SK-N-SH (cell line): ENCODE measurements at regions not wholly inside any gene's neighbourhood (a gene's known extent, or its start where the extent isn't known, plus 50 kb on each side); places are given as distances from the start of the nearest gene placed in this dataset.
"Not testable (repeated sequence)": the region's sequence is repeated elsewhere in the genome, so short reads cannot be mapped to it uniquely, and the experiment has no call there.

Experiments
- CTCF ChIA-PET: fragments of 300-600, 350-600 bp; formaldehyde crosslinking; extraction: SDS; loops from one replicate; lab custom pipeline; 2021; lab: Yijun Ruan, JAX
- POLR2A ChIA-PET: fragments of 350-600 bp; sonication (Branson Sonifier 250); formaldehyde crosslinking; extraction: SDS; loops from one replicate; lab custom pipeline; 2020; ENCODE audit warnings: antibody characterized with exemption, inconsistent platforms; lab: Yijun Ruan, JAX
- DNase-seq: peaks from one replicate; pipeline ENCODE4 v3.0.0; 2012
- H2AFZ ChIP-seq: fragments of 200-600 bp; sonication (generic); 2 replicates; pipeline ENCODE4 v1.8.1; 2016; ENCODE audit warnings: antibody characterized with exemption, mild to moderate bottlenecking, low read depth
- H3F3A ChIP-seq: fragments of 200-600 bp; sonication (generic); replicated peaks from 2 replicates; pipeline ENCODE3; 2016; ENCODE audit warnings: antibody characterized with exemption, mild to moderate bottlenecking; ENCODE audit not compliant: insufficient read depth
- H3K27ac ChIP-seq, 2 experiments: fragments of 200-500 bp in 1 of 2; fragments of 200-600 bp in 1 of 2; sonication (Bioruptor generic) in 1 of 2; sonication (generic), shearing (Covaris generic) in 1 of 2; 2 replicates each; pipeline versions ENCODE4 v1.5.1 to v1.6.1; 2014 to 2016; ENCODE audit warnings: low read depth in 2 of 2, inconsistent platforms in 1 of 2, low read length in 1 of 2, mild to moderate bottlenecking in 1 of 2, mixed read lengths in 1 of 2
- H3K27me3 ChIP-seq: fragments of 200-600 bp; sonication (generic), shearing (Covaris generic); 2 replicates; pipeline ENCODE4 v1.6.1; 2016; ENCODE audit warnings: mixed run types; ENCODE audit not compliant: insufficient read depth
- H3K36me3 ChIP-seq, 2 experiments: fragments of 200-500 bp in 1 of 2; fragments of 200-600 bp in 1 of 2; sonication (Bioruptor generic) in 1 of 2; sonication (generic) in 1 of 2; replicated peaks in 1 of 2; 2 replicates each; pipeline versions ENCODE3 to v1.5.1; 2014 to 2016; ENCODE audit warnings: low read length in 1 of 2, mild to moderate bottlenecking in 1 of 2; ENCODE audit not compliant: insufficient read depth in 2 of 2, control insufficient read depth in 1 of 2
- H3K4me1 ChIP-seq, 2 experiments: fragments of 200-500 bp in 1 of 2; fragments of 200-600 bp in 1 of 2; sonication (Bioruptor generic) in 1 of 2; sonication (generic), shearing (Covaris generic) in 1 of 2; 2 replicates each; pipeline versions ENCODE4 v1.5.1 to v1.6.1; 2014 to 2016; ENCODE audit warnings: low read depth in 1 of 2, low read length in 1 of 2, mixed run types in 1 of 2; ENCODE audit not compliant: insufficient read depth in 2 of 2, control insufficient read depth in 1 of 2
- H3K4me2 ChIP-seq: fragments of 200-600 bp; sonication (generic), shearing (Covaris generic); 2 replicates; pipeline ENCODE4 v1.6.1; 2017; ENCODE audit warnings: mixed run types
- H3K4me3 ChIP-seq, 2 experiments: fragments of 200-500 bp in 1 of 2; fragments of 200-600 bp in 1 of 2; sonication (Bioruptor generic) in 1 of 2; sonication (generic), shearing (Covaris generic) in 1 of 2; 2 replicates each; pipeline versions ENCODE4 v1.5.1 to v1.8.1; 2014 to 2016; ENCODE audit warnings: low read depth in 2 of 2, inconsistent platforms in 1 of 2, low read length in 1 of 2, mild to moderate bottlenecking in 1 of 2, mixed read lengths in 1 of 2, moderate library complexity in 1 of 2
- H3K79me2 ChIP-seq: fragments of 200-600 bp; sonication (generic); 2 replicates; pipeline ENCODE4 v1.8.1; 2017; ENCODE audit warnings: mild to moderate bottlenecking; ENCODE audit not compliant: insufficient read depth
- H3K9ac ChIP-seq: fragments of 200-600 bp; sonication (generic); 2 replicates; pipeline ENCODE4 v1.6.1; 2017; ENCODE audit warnings: mixed run types
- H3K9me2 ChIP-seq: fragments of 200-600 bp; sonication (generic); 2 replicates; pipeline ENCODE4 v1.6.1; 2017; ENCODE audit warnings: mixed run types
- H3K9me3 ChIP-seq: fragments of 200-600 bp; sonication (generic); 2 replicates; pipeline ENCODE4 v1.6.1; 2017; ENCODE audit warnings: mixed run types, mild to moderate bottlenecking, moderate library complexity
- H4K20me1 ChIP-seq: fragments of 200-600 bp; sonication (generic); 2 replicates; pipeline ENCODE4 v1.6.1; 2017; ENCODE audit warnings: mild to moderate bottlenecking, mixed run types; ENCODE audit not compliant: insufficient read depth
- WGBS: methylation state at CpG from one replicate; pipeline ENCODE4 v1.1.6; 2017; ENCODE audit warnings: low lambda C conversion rate; 5-methylcytosine and 5-hydroxymethylcytosine counted together

DNA sequence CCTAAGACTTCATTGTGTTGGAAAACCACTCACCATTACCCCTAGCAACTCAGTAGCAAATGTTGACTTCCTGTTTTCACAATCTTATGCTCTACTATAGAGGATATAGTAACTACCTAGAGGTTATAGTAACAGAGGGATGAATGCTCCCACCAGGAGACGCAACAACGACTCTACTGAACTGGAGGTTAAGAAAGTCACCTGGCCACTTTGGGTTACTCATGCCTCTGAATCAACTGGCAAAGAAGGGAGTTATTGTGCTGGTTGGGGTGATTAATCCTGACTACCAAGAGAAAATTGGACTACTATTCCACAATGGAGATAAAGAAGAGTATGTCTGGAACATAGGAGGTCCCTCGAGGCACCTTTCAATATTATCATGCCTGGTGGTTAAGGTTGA is 302.9 kb upstream of the ANKRD20A1 start:
- H3K4me3 ChIP-seq, H3K36me3 ChIP-seq, POLR2A ChIA-PET, H4K20me1 ChIP-seq, DNase-seq, H3K9ac ChIP-seq, H3F3A ChIP-seq, H3K27me3 ChIP-seq, H3K9me3 ChIP-seq, H3K9me2 ChIP-seq, H3K4me2 ChIP-seq, H3K4me1 ChIP-seq, H3K27ac ChIP-seq, CTCF ChIA-PET, H2AFZ ChIP-seq, H3K79me2 ChIP-seq: not testable (repeated sequence)
- no CpG with 5 or more reads among the region's 3 CpGs for WGBS

DNA sequence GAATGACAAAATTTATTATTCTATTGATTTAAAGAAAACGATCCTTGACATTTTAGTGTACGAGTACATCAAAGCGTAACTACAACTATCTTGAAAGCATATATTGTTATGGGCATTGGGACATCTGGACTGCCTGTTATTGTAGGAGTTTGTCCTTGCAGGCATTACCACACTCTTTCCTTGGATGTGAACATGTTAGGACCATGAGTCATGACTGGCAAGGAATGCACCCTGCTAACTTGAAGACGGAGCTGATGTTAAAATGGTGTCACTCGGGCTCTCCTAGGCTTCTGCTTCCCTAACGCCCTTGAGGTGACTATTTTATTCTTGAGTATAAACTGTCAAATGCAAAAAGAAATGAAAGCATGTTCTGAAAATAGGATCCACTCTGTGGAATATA is 308.7 kb upstream of the ANKRD20A1 start:
- CTCF ChIA-PET, H3K9me3 ChIP-seq, H3K9me2 ChIP-seq, H3K27me3 ChIP-seq, H3K27ac ChIP-seq, H3K36me3 ChIP-seq, H3K4me2 ChIP-seq, H4K20me1 ChIP-seq, H3K4me3 ChIP-seq, POLR2A ChIA-PET, DNase-seq, H3F3A ChIP-seq, H3K9ac ChIP-seq, H2AFZ ChIP-seq, H3K4me1 ChIP-seq, H3K79me2 ChIP-seq: not testable (repeated sequence)
- no CpG with 5 or more reads among the region's 6 CpGs for WGBS

DNA sequence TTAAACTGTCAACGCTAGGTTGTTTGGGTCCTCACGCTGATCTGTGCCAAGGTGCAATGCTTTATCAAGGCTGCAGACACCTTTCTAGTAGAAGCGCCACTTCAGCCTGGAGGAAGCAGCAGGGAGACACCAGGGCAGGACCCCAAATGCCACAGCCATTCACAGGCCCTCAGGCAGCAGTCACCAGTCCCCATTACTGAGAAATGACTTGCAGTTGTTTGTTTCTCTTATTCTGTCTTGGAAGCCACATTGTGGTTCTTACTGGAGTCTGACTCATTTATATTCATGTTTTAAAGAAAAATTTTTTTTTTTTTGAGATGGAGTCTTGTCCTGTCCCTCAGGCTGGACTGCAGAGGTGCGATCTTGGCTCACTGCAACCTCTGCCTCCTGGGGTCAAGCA is 328.9 kb upstream of the ANKRD20A1 start:
- H3K79me2 ChIP-seq, H2AFZ ChIP-seq, H3K36me3 ChIP-seq, H3K9me2 ChIP-seq, POLR2A ChIA-PET, H3F3A ChIP-seq, H3K4me2 ChIP-seq, H3K27me3 ChIP-seq, DNase-seq, H3K27ac ChIP-seq, H3K4me1 ChIP-seq, H3K9ac ChIP-seq, CTCF ChIA-PET, H4K20me1 ChIP-seq, H3K9me3 ChIP-seq, H3K4me3 ChIP-seq: not testable (repeated sequence)
- 43% methylated on average over 1 of the region's 4 CpGs for WGBS

DNA sequence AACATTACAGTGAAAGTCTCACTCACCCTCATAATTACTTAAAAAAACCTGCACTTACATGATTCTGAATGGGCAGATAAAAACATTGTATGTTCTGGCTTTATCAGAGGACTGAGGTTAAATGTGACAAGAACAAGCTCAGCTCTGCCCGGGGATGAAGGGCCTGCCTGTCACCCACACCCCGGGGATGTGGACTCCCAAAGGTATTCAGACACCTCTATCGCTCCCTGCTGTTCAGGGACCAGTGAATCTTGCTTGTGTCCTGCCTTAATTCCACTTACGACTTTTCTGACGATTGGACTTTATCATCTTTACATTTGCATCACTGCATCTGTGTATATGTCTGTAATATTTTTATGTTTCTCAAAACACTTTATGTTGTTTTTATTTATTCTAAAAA is 341.8 kb upstream of the ANKRD20A1 start:
- H3K36me3 ChIP-seq, H3K4me3 ChIP-seq, H2AFZ ChIP-seq, H3F3A ChIP-seq, DNase-seq, H3K9me3 ChIP-seq, H3K9me2 ChIP-seq, POLR2A ChIA-PET, H3K4me1 ChIP-seq, H3K4me2 ChIP-seq, H3K27me3 ChIP-seq, CTCF ChIA-PET, H3K9ac ChIP-seq, H3K27ac ChIP-seq, H3K79me2 ChIP-seq, H4K20me1 ChIP-seq: not testable (repeated sequence)
- WGBS: no CpG with 5 or more reads among the region's 5 CpGs

DNA sequence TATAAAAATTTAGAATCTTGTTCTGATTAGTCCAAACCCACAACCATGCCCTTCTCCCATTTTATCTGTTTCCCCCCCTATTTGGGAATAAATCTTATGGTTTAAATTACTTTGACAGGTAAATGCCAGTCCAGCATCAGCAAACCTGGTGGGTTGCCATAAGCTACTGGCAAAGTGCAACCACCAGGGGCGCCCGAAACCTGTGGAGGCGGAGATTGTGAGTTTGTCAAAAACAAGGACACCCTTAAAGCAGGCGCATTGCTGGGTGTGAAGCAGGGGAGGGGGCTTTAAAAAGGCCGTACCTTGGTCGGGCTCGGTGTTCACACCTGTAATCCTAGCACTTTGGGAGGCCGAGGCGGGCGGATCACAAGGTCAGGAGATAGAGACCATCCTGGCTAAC is 344.1 kb upstream of the ANKRD20A1 start:
- H3K79me2 ChIP-seq, DNase-seq, H3K27me3 ChIP-seq, H3K36me3 ChIP-seq, H3K9me3 ChIP-seq, H2AFZ ChIP-seq, H3K4me3 ChIP-seq, POLR2A ChIA-PET, H3F3A ChIP-seq, H3K9me2 ChIP-seq, H3K4me1 ChIP-seq, H4K20me1 ChIP-seq, H3K27ac ChIP-seq, CTCF ChIA-PET, H3K4me2 ChIP-seq, H3K9ac ChIP-seq: not testable (repeated sequence)
- no CpG with 5 or more reads among the region's 10 CpGs for WGBS

DNA sequence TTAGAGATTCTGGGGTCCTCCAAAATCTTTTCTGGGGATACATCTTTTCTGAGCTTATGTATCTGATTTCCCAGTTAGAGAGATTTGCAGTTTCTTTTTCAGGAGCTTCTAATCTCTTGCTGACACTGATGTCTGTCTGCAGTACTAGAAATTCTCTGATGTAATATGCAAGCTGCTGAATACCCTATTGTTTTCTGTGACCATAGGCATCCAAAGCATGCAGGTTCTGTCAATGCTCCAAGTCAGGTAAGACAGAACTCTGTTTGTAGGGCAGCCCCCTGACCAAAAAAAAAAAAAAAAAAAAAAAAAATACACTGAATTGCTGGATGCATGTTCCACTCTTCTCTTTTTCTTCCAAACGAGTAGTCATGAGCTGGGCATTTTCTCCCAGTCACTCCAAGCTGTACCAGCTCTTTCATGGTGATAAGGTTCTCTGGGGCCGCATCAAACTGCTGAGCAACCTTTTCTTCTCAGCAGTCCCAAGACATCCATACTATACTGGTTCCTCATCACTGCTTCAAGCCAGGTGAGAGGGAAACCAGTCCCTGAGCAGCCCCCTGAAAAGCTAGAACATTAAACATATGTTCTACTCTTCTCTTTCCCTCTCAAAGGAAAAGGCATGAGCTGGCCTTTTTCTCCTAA is 354.9 kb upstream of the ANKRD20A1 start:
- H3K4me1 ChIP-seq, H2AFZ ChIP-seq, H3F3A ChIP-seq, H3K36me3 ChIP-seq, H3K79me2 ChIP-seq, H3K9me3 ChIP-seq, POLR2A ChIA-PET, H3K27me3 ChIP-seq, H4K20me1 ChIP-seq, H3K9me2 ChIP-seq, CTCF ChIA-PET, H3K4me3 ChIP-seq, H3K4me2 ChIP-seq, DNase-seq, H3K9ac ChIP-seq, H3K27ac ChIP-seq: not testable (repeated sequence)
- WGBS: 17% methylated on average over 1 of the region's 2 CpGs

DNA sequence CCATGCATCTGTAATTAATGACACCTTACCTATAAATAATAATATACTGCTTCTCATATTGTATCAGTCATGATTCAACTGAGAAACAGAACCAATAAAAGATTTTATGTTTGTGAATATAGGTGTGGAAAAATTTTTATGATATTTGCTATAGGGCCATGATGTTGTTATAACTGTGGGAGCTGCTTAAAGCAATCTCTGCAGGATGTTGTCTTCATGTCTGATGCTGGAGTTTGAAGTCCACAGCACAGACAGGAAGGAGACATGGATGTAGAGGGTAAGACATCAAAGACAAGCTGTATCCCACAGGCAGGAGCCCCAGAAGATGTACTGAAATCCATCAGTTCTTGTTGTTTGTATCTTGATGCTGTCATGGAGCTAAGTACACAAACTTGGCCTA is 366.7 kb upstream of the ANKRD20A1 start:
- H3K9ac ChIP-seq, POLR2A ChIA-PET, H3K4me2 ChIP-seq, H3K9me2 ChIP-seq, H3K36me3 ChIP-seq, H3K4me1 ChIP-seq, H4K20me1 ChIP-seq, H2AFZ ChIP-seq, H3K4me3 ChIP-seq, H3F3A ChIP-seq, H3K79me2 ChIP-seq, H3K27ac ChIP-seq, H3K27me3 ChIP-seq, H3K9me3 ChIP-seq, DNase-seq, CTCF ChIA-PET: not testable (repeated sequence)
